ENCODE measurements at regions not wholly inside any gene's neighbourhood (a gene's known extent, or its start where the extent isn't known, plus 50 kb on each side); places are given as distances from the start of the nearest gene placed in this dataset.

GRCh38 chr5:173547579-173547978, 68.9 kb downstream of the BOD1 start:
- H3K4me1 ChIP-seq (ENCODE audit: insufficient read depth, low read length): no peaks in the 10 kb centered on the region
- H3K36me3 ChIP-seq (ENCODE audit: insufficient read depth, low read length): no peaks in the 10 kb centered on the region
- ATAC-seq (ENCODE audit: insufficient read depth, low read depth) (no peak), DNase-seq (no peak)
- H2AFZ ChIP-seq (ENCODE audit: low read depth, low read length): no peak overlapping the region
- H3K27ac ChIP-seq (ENCODE audit: low read length): no peak overlapping the region
- no peaks in the 10 kb centered on the region for H3K9me3 ChIP-seq (ENCODE audit: insufficient read depth, low read length, severe bottlenecking)
- H3K79me2 ChIP-seq (ENCODE audit: insufficient read depth, low read length): no peaks in the 10 kb centered on the region
- no peak overlapping the region for H3K9ac ChIP-seq (ENCODE audit: low read depth, low read length)
- H3K4me2 ChIP-seq (ENCODE audit: insufficient read depth, low read length): no peak overlapping the region
- no peak overlapping the region for H3K4me3 ChIP-seq (ENCODE audit: low read depth in 1 of 2, low read length in 2 of 2)
- TF ChIP-seq CTCF (IDR thresholded peaks at IDR 0.05; ENCODE audit: borderline replicate concordance, extremely low read depth, low read length, poor library complexity, severe bottlenecking) (no peak), EZH2 (IDR thresholded peaks at IDR 0.05; ENCODE audit: borderline replicate concordance, low read depth, low read length, severe bottlenecking) (no peak)
- peaks cover 8% of the 10 kb centered on the region for H3K27me3 ChIP-seq (ENCODE audit: insufficient read depth, low read length, poor library complexity)
- no peaks in the 10 kb centered on the region for H4K20me1 ChIP-seq (ENCODE audit: insufficient read depth, low read length)

GRCh38 chr5:173542964-173543363, 73.5 kb downstream of the BOD1 start:
- H3K4me3 ChIP-seq (ENCODE audit: low read depth in 1 of 2, low read length in 2 of 2): no peak overlapping the region

GRCh38 chr5:173542159-173542558, 74.3 kb downstream of the BOD1 start:
- Histone ChIP-seq H3K79me2 (ENCODE audit: insufficient read depth, low read length) (no peaks in the 10 kb centered on the region), H2AFZ (ENCODE audit: low read depth, low read length) (no peak overlapping the region), H3K27ac (ENCODE audit: low read length) (no peak overlapping the region), H3K9me3 (ENCODE audit: insufficient read depth, low read length, severe bottlenecking) (no peaks in the 10 kb centered on the region), H4K20me1 (ENCODE audit: insufficient read depth, low read length) (no peaks in the 10 kb centered on the region), H3K4me1 (ENCODE audit: insufficient read depth, low read length) (no peaks in the 10 kb centered on the region), H3K27me3 (ENCODE audit: insufficient read depth, low read length, poor library complexity) (no peaks in the 10 kb centered on the region), H3K9ac (ENCODE audit: low read depth, low read length) (no peak overlapping the region), H3K36me3 (ENCODE audit: insufficient read depth, low read length) (no peaks in the 10 kb centered on the region), H3K4me3 (ENCODE audit: low read depth in 1 of 2, low read length in 2 of 2) (no peak overlapping the region), H3K4me2 (ENCODE audit: insufficient read depth, low read length) (no peak overlapping the region)
- TF ChIP-seq EZH2 (IDR thresholded peaks at IDR 0.05; ENCODE audit: borderline replicate concordance, low read depth, low read length, severe bottlenecking) (no peak), CTCF (IDR thresholded peaks at IDR 0.05; ENCODE audit: borderline replicate concordance, extremely low read depth, low read length, poor library complexity, severe bottlenecking) (no peak)
- ATAC-seq (ENCODE audit: insufficient read depth, low read depth) (no peak), DNase-seq (no peak)

More at GRCh38 chr5:173542964-173543363, 73.5 kb downstream of the BOD1 start:
- Histone ChIP-seq H4K20me1 (ENCODE audit: insufficient read depth, low read length) (no peaks in the 10 kb centered on the region), H3K4me2 (ENCODE audit: insufficient read depth, low read length) (no peak overlapping the region), H3K27ac (ENCODE audit: low read length) (no peak overlapping the region), H2AFZ (ENCODE audit: low read depth, low read length) (no peak overlapping the region), H3K4me1 (ENCODE audit: insufficient read depth, low read length) (no peaks in the 10 kb centered on the region), H3K36me3 (ENCODE audit: insufficient read depth, low read length) (no peaks in the 10 kb centered on the region), H3K9ac (ENCODE audit: low read depth, low read length) (no peak overlapping the region), H3K27me3 (ENCODE audit: insufficient read depth, low read length, poor library complexity) (no peaks in the 10 kb centered on the region), H3K79me2 (ENCODE audit: insufficient read depth, low read length) (no peaks in the 10 kb centered on the region), H3K9me3 (ENCODE audit: insufficient read depth, low read length, severe bottlenecking) (no peaks in the 10 kb centered on the region)
- ATAC-seq (ENCODE audit: insufficient read depth, low read depth) (no peak), DNase-seq (no peak)
- TF ChIP-seq EZH2 (IDR thresholded peaks at IDR 0.05; ENCODE audit: borderline replicate concordance, low read depth, low read length, severe bottlenecking) (no peak), CTCF (IDR thresholded peaks at IDR 0.05; ENCODE audit: borderline replicate concordance, extremely low read depth, low read length, poor library complexity, severe bottlenecking) (no peak)

GRCh38 chr5:173538654-173539053, 77.8 kb downstream of the BOD1 start:
- no peaks in the 10 kb centered on the region for H3K36me3 ChIP-seq (ENCODE audit: insufficient read depth, low read length)
- DNase-seq: no peak
- H4K20me1 ChIP-seq (ENCODE audit: insufficient read depth, low read length): no peaks in the 10 kb centered on the region
- no peak overlapping the region for H3K4me3 ChIP-seq (ENCODE audit: low read depth in 1 of 2, low read length in 2 of 2)
- H3K9ac ChIP-seq (ENCODE audit: low read depth, low read length): no peak overlapping the region
- ATAC-seq (ENCODE audit: insufficient read depth, low read depth): no peak
- H3K27ac ChIP-seq (ENCODE audit: low read length): no peak overlapping the region
- no peak overlapping the region for H2AFZ ChIP-seq (ENCODE audit: low read depth, low read length)
- H3K9me3 ChIP-seq (ENCODE audit: insufficient read depth, low read length, severe bottlenecking): no peaks in the 10 kb centered on the region
- H3K4me1 ChIP-seq (ENCODE audit: insufficient read depth, low read length): no peaks in the 10 kb centered on the region
- no peaks in the 10 kb centered on the region for H3K79me2 ChIP-seq (ENCODE audit: insufficient read depth, low read length)
- peaks cover 7% of the 10 kb centered on the region for H3K27me3 ChIP-seq (ENCODE audit: insufficient read depth, low read length, poor library complexity)
- no peak overlapping the region for H3K4me2 ChIP-seq (ENCODE audit: insufficient read depth, low read length)
- TF ChIP-seq EZH2 (IDR thresholded peaks at IDR 0.05; ENCODE audit: borderline replicate concordance, low read depth, low read length, severe bottlenecking): no peak
- TF ChIP-seq CTCF (IDR thresholded peaks at IDR 0.05; ENCODE audit: borderline replicate concordance, extremely low read depth, low read length, poor library complexity, severe bottlenecking): no peak
